ENCODE measurements at regions not wholly inside any gene's neighbourhood (a gene's known extent, or its start where the extent isn't known, plus 50 kb on each side); places are given as distances from the start of the nearest gene placed in this dataset.

DNA sequence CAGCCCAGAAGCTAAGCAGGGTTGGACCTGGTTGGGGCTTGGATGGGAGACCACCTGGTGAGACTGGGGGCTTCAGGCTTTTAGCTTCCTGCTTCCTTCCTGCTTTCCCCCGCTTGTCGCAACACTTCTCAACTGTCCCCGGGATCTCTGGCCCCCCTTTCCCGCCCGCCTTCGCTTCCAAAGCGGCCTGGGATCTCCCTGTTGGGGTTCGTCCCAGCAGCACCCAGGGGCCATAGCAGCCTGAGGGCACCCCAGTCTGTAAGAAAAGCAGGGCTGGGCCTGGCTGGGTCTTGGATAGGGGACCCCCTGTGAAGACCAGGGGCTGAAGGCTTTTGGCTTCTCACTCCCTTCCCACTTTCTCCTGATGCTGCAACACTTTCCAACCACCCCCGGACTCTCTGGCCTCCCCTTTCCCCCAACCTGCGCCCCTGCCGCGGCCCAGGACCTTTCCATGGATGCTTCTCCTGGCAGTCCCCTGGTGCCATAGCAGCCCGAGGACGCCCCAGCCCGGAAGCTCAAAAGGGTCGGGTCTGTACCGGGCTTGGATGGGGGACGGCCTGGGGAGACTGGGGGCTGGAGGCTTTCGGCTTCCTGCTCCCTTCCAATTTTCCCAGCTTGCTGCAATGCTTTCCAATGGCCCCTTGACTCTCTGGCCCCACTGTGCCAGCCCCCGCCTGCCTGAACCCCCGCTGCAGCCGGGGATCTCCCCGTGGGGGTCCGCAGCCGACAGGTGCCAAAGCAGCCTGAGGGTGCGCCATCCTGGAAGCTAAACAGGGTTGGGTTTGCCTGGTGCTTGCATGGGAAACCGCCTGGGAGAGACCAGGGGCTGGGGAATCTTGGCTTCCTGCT, 2276.2 kb downstream of the TP53TG3F start:
- ATAC-seq (ENCODE audit: low FRiP score in 2 of 2) (no peak), DNase-seq (peak in 1 of 2 donors; percentile 62)
- H3K27ac ChIP-seq: no peak overlapping the region
- no peak for TF ChIP-seq POLR2A (IDR thresholded peaks at IDR 0.05)
- no peak for TF ChIP-seq POLR2AphosphoS5 (IDR thresholded peaks at IDR 0.05)
- TF ChIP-seq EP300 (IDR thresholded peaks at IDR 0.05): no peak
- TF ChIP-seq, protein P1, sequence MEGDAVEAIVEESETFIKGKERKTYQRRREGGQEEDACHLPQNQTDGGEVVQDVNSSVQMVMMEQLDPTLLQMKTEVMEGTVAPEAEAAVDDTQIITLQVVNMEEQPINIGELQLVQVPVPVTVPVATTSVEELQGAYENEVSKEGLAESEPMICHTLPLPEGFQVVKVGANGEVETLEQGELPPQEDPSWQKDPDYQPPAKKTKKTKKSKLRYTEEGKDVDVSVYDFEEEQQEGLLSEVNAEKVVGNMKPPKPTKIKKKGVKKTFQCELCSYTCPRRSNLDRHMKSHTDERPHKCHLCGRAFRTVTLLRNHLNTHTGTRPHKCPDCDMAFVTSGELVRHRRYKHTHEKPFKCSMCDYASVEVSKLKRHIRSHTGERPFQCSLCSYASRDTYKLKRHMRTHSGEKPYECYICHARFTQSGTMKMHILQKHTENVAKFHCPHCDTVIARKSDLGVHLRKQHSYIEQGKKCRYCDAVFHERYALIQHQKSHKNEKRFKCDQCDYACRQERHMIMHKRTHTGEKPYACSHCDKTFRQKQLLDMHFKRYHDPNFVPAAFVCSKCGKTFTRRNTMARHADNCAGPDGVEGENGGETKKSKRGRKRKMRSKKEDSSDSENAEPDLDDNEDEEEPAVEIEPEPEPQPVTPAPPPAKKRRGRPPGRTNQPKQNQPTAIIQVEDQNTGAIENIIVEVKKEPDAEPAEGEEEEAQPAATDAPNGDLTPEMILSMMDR (IDR thresholded peaks at IDR 0.05): no peak
- 83 to 87% methylated on average over 19 to 24 of the region's 27 CpGs for WGBS, 2 donors
- no peaks in the 10 kb centered on the region for H3K36me3 ChIP-seq
- no peaks in the 10 kb centered on the region for H3K4me1 ChIP-seq
- peaks cover 0 to 51% (median 0%) of the 10 kb centered on the region in 4 donors for H3K9me3 ChIP-seq
- H3K4me3 ChIP-seq: no peak overlapping the region
- H3K27me3 ChIP-seq: no peaks in the 10 kb centered on the region

- Histone ChIP-seq H3K27ac (no peak overlapping the region), H3K4me3 (no peak overlapping the region), H3K27me3 (no peaks in the 10 kb centered on the region), H3K36me3 (no peaks in the 10 kb centered on the region), H3K4me1 (no peaks in the 10 kb centered on the region), H3K9me3 (peaks cover 0 to 51% (median 0%) of the 10 kb centered on the region in 4 donors)
- TF ChIP-seq EP300 (IDR thresholded peaks at IDR 0.05) (no peak), POLR2A (IDR thresholded peaks at IDR 0.05) (no peak), POLR2AphosphoS5 (IDR thresholded peaks at IDR 0.05) (no peak)
- TF ChIP-seq, protein P1 (IDR thresholded peaks at IDR 0.05): no peak
- ATAC-seq (ENCODE audit: low FRiP score in 2 of 2) (no peak), DNase-seq (no peak)
- WGBS, 2 donors: 70 to 84% methylated on average over 2 of the region's 2 CpGs
Measured at GRCh38 chr16:35736546-35736945, 2277.1 kb downstream of the TP53TG3F start.

GRCh38 chr16:35737076-35737475, 2277.7 kb downstream of the TP53TG3F start:
- TF ChIP-seq, protein P1 (IDR thresholded peaks at IDR 0.05): no peak
- TF ChIP-seq POLR2A (IDR thresholded peaks at IDR 0.05): no peak
- no peak for TF ChIP-seq EP300 (IDR thresholded peaks at IDR 0.05)
- no peak for TF ChIP-seq POLR2AphosphoS5 (IDR thresholded peaks at IDR 0.05)
- Histone ChIP-seq H3K9me3 (peaks cover 0 to 45% (median 0%) of the 10 kb centered on the region in 4 donors), H3K4me3 (no peak overlapping the region), H3K4me1 (no peaks in the 10 kb centered on the region), H3K27me3 (no peaks in the 10 kb centered on the region), H3K36me3 (no peaks in the 10 kb centered on the region), H3K27ac (no peak overlapping the region)
- DNase-seq (no peak), ATAC-seq (ENCODE audit: low FRiP score in 2 of 2) (no peak)
- 80 to 90% methylated on average over 3 of the region's 3 CpGs for WGBS, 2 donors

GRCh38 chr16:35741546-35741945, 2282.1 kb downstream of the TP53TG3F start:
- no peak overlapping the region for H3K4me3 ChIP-seq
- TF ChIP-seq POLR2AphosphoS5 (IDR thresholded peaks at IDR 0.05) (no peak), POLR2A (IDR thresholded peaks at IDR 0.05) (no peak), EP300 (IDR thresholded peaks at IDR 0.05) (no peak)
- TF ChIP-seq, protein P1 (IDR thresholded peaks at IDR 0.05): no peak
- H3K4me1 ChIP-seq: no peaks in the 10 kb centered on the region
- WGBS, 2 donors: 62 to 63% methylated on average over 4 of the region's 4 CpGs
- no peak for ATAC-seq (ENCODE audit: low FRiP score in 2 of 2)
- H3K27ac ChIP-seq: no peak overlapping the region
- no peaks in the 10 kb centered on the region for H3K27me3 ChIP-seq
- H3K9me3 ChIP-seq: peaks cover 0 to 15% (median 0%) of the 10 kb centered on the region in 4 donors
- no peak for DNase-seq
- H3K36me3 ChIP-seq: no peaks in the 10 kb centered on the region
